Ascending aorta (tissue), 2 donors: ENCODE measurements at regions not wholly inside any gene's neighbourhood (a gene's known extent, or its start where the extent isn't known, plus 50 kb on each side); places are given as distances from the start of the nearest gene placed in this dataset.

ENCODE experiments used
- DNase-seq, 2 donors: peaks; one replicate each; pipeline ENCODE4 v3.0.0-alpha.2; 2019; ENCODE audit warnings: low spot score in 2 of 2
- H3K27ac ChIP-seq, 2 donors: fragments of 200-600 bp; sonication (generic); one replicate each; pipeline ENCODE4 v1.5.1; 2016 to 2017; ENCODE audit warnings: mild to moderate bottlenecking in 1 of 2
- H3K27me3 ChIP-seq: fragments of 200-600 bp; sonication (generic); one replicate; pipeline ENCODE4 v1.5.1; 2017
- H3K36me3 ChIP-seq, 2 donors: fragments of 200-600 bp; sonication (generic); one replicate each; pipeline ENCODE4 v1.5.1; 2016
- H3K4me1 ChIP-seq, 2 donors: fragments of 200-600 bp; sonication (generic); one replicate each; pipeline ENCODE4 v1.5.1; 2016 to 2017; ENCODE audit warnings: mild to moderate bottlenecking in 1 of 2
- H3K4me3 ChIP-seq, 2 donors: fragments of 200-600 bp; sonication (generic); one replicate each; pipeline ENCODE4 v1.5.1; 2016 to 2017; ENCODE audit warnings: mild to moderate bottlenecking in 1 of 2
- H3K9me3 ChIP-seq, 2 donors: fragments of 200-600 bp; sonication (generic); one replicate each; pipeline ENCODE4 v1.5.1; 2016
- intact Hi-C: fragments of 100-400 bp; cut with DNase I; formaldehyde crosslinking; loops from one replicate; pipeline ENCODE4 v1.15.1; 2023
- TF ChIP-seq, protein P1 (sequence below), 3 experiments: fragments of 200-600 bp in 2 of 3; fragments of 450-650 bp in 1 of 3; sonication (generic) in 2 of 3; IDR thresholded peaks; one replicate each; pipeline ENCODE4 v1.5.1; 2016 to 2019; ENCODE audit warnings: antibody characterized with exemption in 3 of 3, mild to moderate bottlenecking in 1 of 3, moderate library complexity in 1 of 3

- no peaks in the 10 kb centered on the region for H3K27me3 ChIP-seq
- DNase-seq = no peak
- TF ChIP-seq, protein P1, sequence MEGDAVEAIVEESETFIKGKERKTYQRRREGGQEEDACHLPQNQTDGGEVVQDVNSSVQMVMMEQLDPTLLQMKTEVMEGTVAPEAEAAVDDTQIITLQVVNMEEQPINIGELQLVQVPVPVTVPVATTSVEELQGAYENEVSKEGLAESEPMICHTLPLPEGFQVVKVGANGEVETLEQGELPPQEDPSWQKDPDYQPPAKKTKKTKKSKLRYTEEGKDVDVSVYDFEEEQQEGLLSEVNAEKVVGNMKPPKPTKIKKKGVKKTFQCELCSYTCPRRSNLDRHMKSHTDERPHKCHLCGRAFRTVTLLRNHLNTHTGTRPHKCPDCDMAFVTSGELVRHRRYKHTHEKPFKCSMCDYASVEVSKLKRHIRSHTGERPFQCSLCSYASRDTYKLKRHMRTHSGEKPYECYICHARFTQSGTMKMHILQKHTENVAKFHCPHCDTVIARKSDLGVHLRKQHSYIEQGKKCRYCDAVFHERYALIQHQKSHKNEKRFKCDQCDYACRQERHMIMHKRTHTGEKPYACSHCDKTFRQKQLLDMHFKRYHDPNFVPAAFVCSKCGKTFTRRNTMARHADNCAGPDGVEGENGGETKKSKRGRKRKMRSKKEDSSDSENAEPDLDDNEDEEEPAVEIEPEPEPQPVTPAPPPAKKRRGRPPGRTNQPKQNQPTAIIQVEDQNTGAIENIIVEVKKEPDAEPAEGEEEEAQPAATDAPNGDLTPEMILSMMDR (IDR thresholded peaks at IDR 0.05) = no peak
- H3K36me3 ChIP-seq = no peaks in the 10 kb centered on the region
- intact Hi-C loops = no loop called here
- H3K4me1 ChIP-seq = no peaks in the 10 kb centered on the region
- no peak overlapping the region for H3K4me3 ChIP-seq
- H3K9me3 ChIP-seq = no peaks in the 10 kb centered on the region
- H3K27ac ChIP-seq = no peak overlapping the region
Observed at GRCh38 chr3:65195211-65196006, 507.6 kb upstream of the ADAMTS9 start.

DNA sequence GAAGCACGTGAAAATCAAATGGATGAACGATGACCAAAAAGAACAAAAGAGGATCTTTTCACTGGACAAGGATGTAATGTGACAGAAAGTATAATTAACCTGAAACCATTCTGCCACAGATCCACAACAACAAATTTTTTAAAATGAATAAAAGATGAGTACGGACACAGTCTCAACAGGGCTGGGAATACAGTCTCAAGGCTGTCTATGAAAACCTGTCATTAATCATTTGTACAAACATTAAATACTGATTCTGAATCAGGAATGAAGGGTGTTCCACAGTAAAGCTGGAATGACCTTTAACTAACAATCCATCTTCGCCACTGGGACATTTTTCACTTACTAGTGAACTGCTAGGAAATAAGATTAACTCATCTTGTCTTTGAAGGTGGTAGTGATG is 506.9 kb upstream of the ADAMTS9 start:
- no peak for DNase-seq
- Histone ChIP-seq H3K4me3 (no peak overlapping the region), H3K9me3 (no peaks in the 10 kb centered on the region), H3K27me3 (no peaks in the 10 kb centered on the region), H3K4me1 (no peaks in the 10 kb centered on the region), H3K27ac (no peak overlapping the region), H3K36me3 (no peaks in the 10 kb centered on the region)
- intact Hi-C loops = no loop called here
- TF ChIP-seq, protein P1 (IDR thresholded peaks at IDR 0.05) = no peak

DNA sequence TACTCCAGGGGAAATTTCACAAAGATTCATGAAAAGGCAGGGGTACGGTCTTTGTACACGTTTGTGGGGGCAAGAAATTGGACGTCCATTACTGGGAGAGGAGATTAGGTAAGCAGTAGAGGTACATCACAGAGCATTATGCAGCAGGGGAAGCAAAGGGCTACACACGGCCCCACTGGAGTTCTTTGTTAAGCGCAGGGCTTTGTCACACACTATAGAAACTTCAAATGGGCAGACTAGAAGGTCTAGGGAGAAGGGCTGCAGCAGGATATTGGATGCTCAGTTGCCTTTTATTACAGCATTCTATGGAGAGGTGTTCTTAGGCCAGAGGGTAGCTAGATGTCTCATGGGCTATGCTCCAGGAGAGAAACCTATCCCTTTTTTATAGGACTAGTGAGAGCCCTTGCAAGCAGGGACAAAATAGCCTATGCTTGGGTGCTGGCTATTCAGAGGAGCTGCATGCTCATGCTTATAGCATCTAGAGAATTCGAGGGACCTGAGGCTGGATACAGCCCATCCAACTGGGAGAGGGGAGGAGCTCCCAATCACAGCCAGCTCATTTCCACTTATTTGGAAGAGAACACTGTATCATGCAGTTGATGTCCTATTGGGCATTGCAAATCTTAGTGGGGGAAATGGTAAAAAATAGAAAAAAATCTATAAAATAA is 506.4 kb upstream of the ADAMTS9 start:
- TF ChIP-seq, protein P1 (IDR thresholded peaks at IDR 0.05) = no peak
- DNase-seq = no peak
- intact Hi-C loops = no loop called here
- no peaks in the 10 kb centered on the region for H3K9me3 ChIP-seq
- H3K27me3 ChIP-seq = no peaks in the 10 kb centered on the region
- H3K27ac ChIP-seq = no peak overlapping the region
- H3K4me1 ChIP-seq = no peaks in the 10 kb centered on the region
- no peak overlapping the region for H3K4me3 ChIP-seq
- no peaks in the 10 kb centered on the region for H3K36me3 ChIP-seq

DNA sequence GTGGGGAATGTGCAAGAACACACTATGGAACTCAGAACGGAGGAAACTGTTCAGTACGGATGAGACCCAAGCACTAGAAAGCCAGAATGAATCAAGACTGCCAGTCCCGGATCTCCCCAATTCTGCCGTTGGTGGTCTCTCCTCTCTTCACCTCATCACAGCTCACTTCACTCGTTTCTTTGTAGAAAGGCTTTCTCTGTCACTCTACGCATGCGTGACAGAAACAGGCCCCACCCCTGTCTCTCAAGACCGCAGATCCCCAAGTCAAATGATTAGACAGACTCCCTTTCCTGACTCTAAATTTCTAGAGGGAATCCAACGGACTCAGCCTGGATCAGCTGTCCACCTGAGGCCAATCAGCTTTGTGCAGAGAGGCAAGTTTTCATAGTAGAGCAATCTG is 505.7 kb upstream of the ADAMTS9 start:
- Histone ChIP-seq H3K9me3 (no peaks in the 10 kb centered on the region), H3K36me3 (no peaks in the 10 kb centered on the region), H3K27ac (no peak overlapping the region), H3K27me3 (no peaks in the 10 kb centered on the region), H3K4me1 (no peaks in the 10 kb centered on the region), H3K4me3 (no peak overlapping the region)
- DNase-seq = no peak
- intact Hi-C loops = no loop called here
- TF ChIP-seq, protein P1 (IDR thresholded peaks at IDR 0.05) = no peak

DNA sequence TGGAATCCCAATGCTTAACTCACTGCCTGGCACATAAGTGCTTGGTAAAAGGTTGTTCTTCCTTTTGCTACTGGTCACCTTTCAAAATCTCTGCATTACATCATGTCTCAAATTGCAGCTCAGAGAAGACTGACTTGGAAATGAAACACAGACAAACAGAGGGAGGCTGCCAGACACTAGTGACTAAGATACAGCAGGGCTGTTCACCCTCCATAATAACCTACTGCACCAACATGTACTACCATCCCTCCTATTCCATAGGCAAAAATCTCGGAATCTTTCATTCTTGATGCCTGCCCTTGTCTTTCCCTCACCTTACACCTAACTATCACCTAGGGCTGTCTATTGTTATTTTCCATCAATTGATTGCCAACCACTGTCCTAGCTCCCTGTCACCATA is 502.3 kb upstream of the ADAMTS9 start:
- Histone ChIP-seq H3K9me3 (no peaks in the 10 kb centered on the region), H3K36me3 (no peaks in the 10 kb centered on the region), H3K4me1 (no peaks in the 10 kb centered on the region), H3K4me3 (no peak overlapping the region), H3K27ac (no peak overlapping the region), H3K27me3 (no peaks in the 10 kb centered on the region)
- TF ChIP-seq, protein P1 (IDR thresholded peaks at IDR 0.05) = no peak
- DNase-seq = no peak
- intact Hi-C loops = no loop called here
